ENCODE measurements at regions not wholly inside any gene's neighbourhood (a gene's known extent, or its start where the extent isn't known, plus 50 kb on each side); places are given as distances from the start of the nearest gene placed in this dataset.
A peak's percentile ranks its signal among the peaks of the same experiment; 100 is the strongest.
"Not testable (repeated sequence)": the region's sequence is repeated elsewhere in the genome, so short reads cannot be mapped to it uniquely, and the experiment has no call there.

GRCh38 chr9:7739595-7739994, 60.0 kb downstream of the DMAC1 start:
- no peak for DNase-seq

GRCh38 chr9:7735311-7735710, 64.3 kb downstream of the DMAC1 start:
- DNase-seq, result no peak

DNA sequence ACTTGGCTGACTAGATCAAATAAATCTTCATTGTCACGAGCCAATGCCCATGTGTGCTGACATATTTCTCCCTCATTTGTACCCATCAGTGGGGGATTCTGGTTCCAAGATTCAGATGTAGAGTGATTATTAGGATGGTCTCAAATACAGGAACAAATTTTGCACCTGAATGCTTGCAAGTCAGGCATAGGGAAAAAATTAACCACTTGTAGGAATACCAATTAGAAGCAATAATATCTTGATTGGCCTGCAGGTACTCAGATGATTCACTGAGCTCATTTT, 69.5 kb downstream of the DMAC1 start:
- no peak for DNase-seq

GRCh38 chr9:7729371-7730163, 70.0 kb downstream of the DMAC1 start:
- DNase-seq, result no peak

- DNase-seq, result no peak
These were observed 78.3 kb downstream of the DMAC1 start for GRCh38 chr9:7721291-7721690.

DNA sequence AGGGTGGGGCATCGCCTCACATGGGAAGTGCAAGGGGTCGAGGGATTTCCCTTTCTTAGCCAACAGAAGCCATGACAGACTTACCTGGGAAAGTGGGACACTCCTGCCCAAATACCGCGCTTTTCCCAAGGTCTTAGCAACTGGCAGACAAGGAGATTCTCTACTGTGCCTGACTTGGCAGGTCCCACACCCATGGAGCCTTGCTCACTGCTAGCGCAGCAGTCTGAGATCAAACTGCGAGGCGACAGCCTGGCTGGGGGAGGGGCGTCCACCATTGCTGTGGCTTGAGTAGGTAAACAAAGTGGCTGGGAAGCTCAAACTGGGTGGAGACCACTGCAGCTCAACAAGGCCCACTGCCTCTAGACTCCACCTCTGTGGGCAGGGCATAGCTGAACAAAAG, 86.5 kb downstream of the DMAC1 start:
- DNase-seq, result not testable (repeated sequence)

GRCh38 chr9:7710686-7711085, 88.9 kb downstream of the DMAC1 start:
- DNase-seq, result no peak

DNA sequence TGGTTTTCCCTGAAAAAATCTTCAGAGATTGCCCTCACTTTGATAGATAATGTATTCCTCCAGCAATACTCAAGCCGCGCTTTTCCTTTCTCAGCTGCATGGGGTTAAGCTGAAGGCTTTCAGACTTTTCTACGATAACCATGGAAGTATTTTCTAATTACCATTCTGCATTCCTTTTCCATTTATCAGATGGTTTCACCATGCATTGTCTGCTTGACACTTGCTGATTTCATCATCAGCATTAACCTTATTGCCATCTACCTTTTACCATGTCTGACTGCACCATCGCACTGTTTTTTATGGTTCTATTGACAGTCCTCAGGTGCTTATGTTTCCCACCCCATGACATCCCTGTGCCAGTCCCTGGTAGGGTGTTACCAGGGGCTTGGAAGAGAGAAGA, 91.6 kb downstream of the DMAC1 start:
- DNase-seq, result no peak

DNA sequence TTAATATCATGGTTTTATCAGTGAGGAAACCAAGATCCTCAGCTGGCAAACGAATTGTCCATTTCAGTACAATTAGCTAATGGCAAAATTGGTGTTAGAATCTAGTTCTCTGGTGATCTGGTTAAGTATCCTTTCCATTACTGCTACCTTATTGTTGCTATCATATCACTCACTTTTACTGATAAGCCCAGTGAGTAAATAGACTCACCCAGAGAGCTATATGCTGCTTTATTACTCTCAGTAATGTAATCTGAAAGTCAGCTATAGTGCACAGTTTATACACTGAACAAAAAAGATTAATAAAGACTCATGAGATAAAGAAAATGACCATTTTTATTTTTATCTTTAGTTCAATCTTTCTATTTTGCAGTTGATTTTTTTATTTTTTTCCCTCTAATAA, 95.0 kb downstream of the DMAC1 start:
- DNase-seq, result no peak

DNA sequence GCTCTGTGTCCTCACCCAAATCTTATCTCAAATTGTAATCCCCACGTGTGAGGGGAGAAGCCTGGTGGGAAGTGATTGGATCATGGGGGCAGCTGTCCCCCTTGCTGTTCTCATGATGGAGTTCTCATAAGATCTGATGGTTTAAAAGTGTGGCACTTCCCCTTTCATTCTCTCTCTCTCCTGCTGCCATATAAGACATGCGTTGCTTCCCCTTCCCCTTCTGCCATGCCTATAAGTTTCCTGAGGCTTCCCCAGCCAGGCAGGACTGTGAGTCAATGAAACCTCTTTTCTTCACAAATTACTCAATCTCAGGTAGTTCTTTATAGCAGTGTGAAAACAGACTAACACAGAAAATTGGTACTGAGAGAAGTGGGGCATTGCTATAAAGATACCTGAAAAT, 107.7 kb downstream of the DMAC1 start:
- DNase-seq, result no peak

DNA sequence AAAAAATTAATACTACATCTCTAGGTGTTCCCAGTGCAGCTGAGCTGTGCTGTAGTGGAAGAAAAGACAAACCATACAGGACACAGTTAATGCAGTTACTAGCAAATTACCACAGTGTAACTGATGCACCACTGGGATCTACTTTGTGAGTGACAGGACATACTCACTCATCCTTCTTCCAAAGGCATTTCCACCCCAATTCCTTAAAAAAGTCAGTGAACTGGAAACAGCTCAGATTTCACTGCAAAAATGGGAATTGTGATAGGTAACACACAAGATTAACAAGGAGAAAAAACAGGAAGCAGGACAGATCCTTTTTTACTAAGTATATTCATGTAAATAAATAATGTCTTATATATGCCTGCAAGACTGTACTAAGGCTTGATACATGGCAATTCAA, 109.6 kb downstream of the DMAC1 start:
- no peak for DNase-seq

GRCh38 chr9:7688626-7689025, 111.0 kb downstream of the DMAC1 start:
- DNase-seq, result no peak

GRCh38 chr9:7676609-7677156, 122.9 kb downstream of the DMAC1 start:
- DNase-seq, result no peak

DNA sequence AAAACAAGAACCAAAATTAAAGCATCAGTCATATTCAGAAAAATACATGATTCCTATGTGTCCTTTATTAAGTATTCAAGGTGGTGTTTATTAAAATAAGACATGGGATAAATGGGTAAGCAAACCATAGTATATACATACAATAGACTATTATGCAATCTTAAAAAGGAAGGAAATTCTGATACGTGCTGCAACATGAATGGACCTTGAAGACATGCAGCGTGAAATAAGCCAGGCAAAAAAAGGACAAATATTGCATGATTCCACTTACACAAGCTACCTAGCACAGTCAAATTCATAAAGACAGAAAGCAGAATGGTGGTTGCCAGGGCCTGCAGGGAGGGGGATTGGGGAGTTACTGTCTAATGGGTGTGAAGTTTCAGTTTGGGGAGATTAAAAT, 127.7 kb downstream of the DMAC1 start:
- no peak for DNase-seq

- no peak for DNase-seq
These were observed 131.0 kb downstream of the DMAC1 start for GRCh38 chr9:7668541-7668940.

DNA sequence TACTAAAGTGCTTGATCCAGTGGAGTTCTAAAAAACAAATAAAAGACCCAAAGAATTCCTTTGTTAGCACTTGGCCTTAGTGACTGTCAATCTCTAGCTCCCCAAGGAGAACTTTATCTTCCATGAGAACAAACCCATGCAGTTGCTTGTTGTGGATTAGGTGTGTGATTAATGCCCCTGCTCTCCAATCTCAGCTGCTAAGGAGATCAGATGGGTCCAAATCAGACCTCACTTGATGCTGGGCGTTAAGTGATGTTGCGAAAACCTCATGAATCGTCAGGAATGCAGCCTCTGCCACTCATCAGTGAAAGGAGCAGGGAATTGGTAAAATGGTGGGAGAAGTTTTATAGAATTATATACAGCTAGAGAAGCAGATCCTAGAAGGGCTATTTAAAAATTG, 133.7 kb downstream of the DMAC1 start:
- no peak for DNase-seq

DNA sequence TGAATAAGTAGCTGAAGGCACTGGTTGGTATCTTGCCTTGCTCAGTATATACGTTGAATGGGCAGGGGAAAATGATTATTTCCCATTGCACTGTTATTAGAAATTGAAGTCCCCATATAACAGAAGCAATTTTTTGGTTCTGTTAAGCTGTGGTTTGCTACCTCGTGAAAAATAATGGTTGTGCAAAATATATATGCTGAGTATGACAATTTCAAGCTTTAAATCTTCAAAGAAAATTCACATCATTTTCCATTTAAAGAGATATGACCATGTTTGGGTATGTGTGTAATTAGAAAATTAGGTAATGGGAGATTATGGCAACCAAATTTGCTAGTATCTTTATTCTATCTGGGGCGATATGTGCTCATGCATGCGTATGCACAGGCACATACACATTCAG, 139.8 kb downstream of the DMAC1 start:
- no peak for DNase-seq

DNA sequence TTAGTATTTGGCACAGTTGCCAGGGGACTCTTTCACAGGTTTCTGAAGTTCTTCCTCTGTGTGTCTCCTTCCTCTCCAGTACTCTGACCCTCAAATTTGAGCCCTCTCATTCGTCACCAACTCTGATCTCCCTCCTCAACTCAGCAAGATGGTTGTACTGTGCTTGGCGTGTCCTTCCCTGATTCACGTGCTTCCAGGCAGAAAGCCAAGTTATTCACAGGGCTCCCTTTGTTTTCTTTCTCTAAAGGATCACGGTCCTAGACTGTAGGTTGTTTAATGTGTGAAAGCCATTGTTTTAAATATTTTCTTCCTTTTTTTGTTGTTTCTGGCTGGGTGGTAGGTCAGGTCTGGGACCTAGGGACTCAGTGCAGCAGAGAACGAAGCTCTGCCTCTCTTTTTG, 142.9 kb downstream of the DMAC1 start:
- DNase-seq, result no peak

DNA sequence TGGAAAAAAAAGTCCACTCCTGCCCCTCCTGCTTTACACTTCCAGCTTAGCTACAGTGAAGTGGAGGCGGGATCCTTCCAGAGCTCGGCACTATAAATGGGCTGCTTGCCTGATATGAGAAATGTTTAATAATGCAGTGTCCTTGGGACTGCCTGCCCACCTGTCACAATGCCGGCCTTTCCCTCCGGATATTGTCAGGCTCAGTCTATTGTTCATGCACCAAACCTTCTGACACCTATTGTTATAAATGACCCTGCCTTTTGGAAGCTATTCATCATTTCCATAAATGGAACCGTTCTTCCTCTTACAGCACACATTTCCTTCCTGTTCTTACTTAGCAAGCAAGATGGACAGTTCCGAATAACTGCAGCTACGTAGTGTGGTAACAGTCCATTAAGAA, 146.3 kb downstream of the DMAC1 start:
- DNase-seq, result no peak

GRCh38 chr9:7640231-7640630, 159.3 kb downstream of the DMAC1 start:
- peak; percentile 53 for DNase-seq

DNA sequence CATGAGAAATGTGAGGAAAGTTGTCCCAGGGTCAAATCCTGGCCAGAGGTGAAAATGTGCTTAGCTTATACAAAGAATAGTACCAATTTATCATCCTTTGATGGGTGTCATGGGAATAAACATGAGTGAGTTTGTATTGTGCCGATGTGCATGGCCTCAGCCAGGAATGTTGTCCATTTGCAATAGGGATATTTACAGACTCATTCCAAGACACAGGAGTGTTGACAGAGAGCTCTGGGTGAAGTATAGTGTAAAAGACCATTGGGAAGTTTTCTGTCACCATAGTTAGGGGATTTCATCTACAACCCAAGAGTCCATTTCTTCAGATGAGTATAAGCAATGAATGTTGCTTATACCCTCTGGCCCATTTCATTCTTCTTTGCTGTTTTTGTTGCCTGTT, 160.1 kb downstream of the DMAC1 start:
- no peak for DNase-seq

DNA sequence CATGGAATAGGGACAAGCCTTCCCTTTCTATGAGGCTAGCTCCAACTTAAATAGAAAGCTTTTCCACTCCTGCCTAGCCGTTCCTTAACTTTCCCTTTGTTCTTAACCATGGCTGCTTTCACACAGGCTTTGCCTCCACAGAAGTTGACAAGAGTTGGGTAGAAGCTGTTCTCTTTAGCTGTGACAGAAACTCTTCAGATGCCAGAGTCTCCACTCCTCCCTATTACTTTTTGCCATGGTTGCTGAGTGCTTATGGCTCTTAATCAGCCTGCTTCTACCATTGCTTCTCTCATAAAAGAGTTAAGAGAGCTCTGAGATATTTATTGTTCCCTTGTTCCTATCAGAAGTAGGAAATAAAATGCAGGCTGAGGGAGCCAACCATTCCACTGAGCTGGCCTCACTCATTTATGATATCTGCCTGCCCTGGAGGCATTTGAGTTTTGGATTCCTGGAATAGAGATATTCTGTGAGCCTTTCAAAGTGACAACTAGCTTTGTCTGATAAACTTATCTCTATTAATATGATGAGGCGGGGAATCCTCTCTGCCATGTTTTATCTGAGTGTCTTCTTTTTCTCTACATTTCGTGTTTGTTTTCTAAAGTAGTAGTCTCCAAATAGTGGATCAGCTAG, 162.6 kb downstream of the DMAC1 start:
- DNase-seq, result no peak

- no peak for DNase-seq
These were observed 163.3 kb downstream of the DMAC1 start for GRCh38 chr9:7636309-7636708.

DNA sequence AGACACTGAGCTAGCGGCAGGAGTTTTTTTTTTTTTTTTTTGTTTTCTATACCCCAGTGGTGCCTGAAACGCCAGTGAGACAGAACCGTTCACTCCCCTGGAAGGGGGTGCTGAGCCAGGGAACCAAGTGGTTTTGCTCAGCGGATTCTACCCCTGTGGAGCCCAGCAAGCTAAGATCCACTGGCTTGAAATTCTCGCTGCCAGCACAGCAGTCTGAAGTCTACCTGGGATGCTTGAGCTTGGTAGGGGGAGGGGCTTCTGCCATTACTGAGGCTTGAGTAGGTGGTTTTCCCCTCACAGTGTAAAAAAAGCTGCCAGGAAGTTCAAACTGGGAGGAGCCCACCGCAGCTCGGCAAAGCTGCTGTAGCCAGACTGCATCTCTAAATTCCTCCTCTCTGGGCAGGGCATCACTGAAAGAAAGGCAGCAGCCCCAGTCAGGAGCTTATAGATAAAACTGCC, 173.0 kb downstream of the DMAC1 start:
- not testable (repeated sequence) for DNase-seq

- no peak for DNase-seq
These were observed 177.1 kb downstream of the DMAC1 start for GRCh38 chr9:7622481-7622880.

Data from DMS79 treated with DMSO at 0.1 percent for 48 hours (cell line).